GM10248 (cell line): ENCODE measurements at regions not wholly inside any gene's neighbourhood (a gene's known extent, or its start where the extent isn't known, plus 50 kb on each side); places are given as distances from the start of the nearest gene placed in this dataset.

ENCODE experiments used
- CTCF ChIA-PET: fragments of 300-600 bp; sonication (Branson Sonifier 250); formaldehyde crosslinking; extraction: SDS; loops from one replicate; lab custom pipeline; 2021; ENCODE audit warnings: antibody characterized with exemption; lab: Yijun Ruan, JAX
- POLR2A ChIA-PET: fragments of 350-650 bp; sonication (Branson Sonifier 250); formaldehyde crosslinking; extraction: SDS; loops from one replicate; lab custom pipeline; 2020; ENCODE audit warnings: antibody characterized with exemption; lab: Yijun Ruan, JAX
- DNase-seq: peaks from one replicate; pipeline ENCODE4 v3.0.0; 2012; ENCODE audit errors: extremely low spot score
- TF ChIP-seq, protein P1 (sequence below): IDR thresholded peaks from 2 replicates; pipeline ENCODE4 v1.5.1; 2012; ENCODE audit warnings: mild to moderate bottlenecking, low read depth; ENCODE audit errors: extremely low read depth, missing control alignments, control extremely low read depth

- CTCF ChIA-PET: no interaction called here
- POLR2A ChIA-PET: no interaction called here
Observed at GRCh38 chr19:23523863-23524262, 128.6 kb upstream of the ZNF91 start.

DNA sequence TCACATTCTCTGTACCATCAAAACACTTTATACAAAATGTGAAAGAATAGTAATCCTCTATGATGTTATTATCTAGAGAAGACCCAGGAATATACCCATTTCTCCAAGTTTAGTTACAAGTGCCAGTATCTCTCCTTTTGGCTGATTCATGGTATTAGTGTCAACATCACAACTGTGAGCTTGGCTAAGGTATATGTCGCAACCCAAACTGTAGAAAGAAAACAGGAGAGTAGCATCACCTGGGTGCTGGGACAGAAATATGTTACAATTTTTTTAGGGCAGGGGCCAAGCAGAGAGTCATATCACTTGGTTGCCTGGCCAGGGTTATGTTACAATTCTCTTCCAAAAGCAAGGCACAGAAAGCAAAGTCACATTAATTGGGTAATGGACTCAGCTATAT is 127.2 kb upstream of the ZNF91 start:
- POLR2A ChIA-PET: no interaction called here
- no peak for DNase-seq
- TF ChIP-seq, protein P1, sequence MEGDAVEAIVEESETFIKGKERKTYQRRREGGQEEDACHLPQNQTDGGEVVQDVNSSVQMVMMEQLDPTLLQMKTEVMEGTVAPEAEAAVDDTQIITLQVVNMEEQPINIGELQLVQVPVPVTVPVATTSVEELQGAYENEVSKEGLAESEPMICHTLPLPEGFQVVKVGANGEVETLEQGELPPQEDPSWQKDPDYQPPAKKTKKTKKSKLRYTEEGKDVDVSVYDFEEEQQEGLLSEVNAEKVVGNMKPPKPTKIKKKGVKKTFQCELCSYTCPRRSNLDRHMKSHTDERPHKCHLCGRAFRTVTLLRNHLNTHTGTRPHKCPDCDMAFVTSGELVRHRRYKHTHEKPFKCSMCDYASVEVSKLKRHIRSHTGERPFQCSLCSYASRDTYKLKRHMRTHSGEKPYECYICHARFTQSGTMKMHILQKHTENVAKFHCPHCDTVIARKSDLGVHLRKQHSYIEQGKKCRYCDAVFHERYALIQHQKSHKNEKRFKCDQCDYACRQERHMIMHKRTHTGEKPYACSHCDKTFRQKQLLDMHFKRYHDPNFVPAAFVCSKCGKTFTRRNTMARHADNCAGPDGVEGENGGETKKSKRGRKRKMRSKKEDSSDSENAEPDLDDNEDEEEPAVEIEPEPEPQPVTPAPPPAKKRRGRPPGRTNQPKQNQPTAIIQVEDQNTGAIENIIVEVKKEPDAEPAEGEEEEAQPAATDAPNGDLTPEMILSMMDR: no peak
- CTCF ChIA-PET: no interaction called here

More at GRCh38 chr19:23523863-23524262, 128.6 kb upstream of the ZNF91 start:
- TF ChIP-seq, protein P1: no peak
- DNase-seq: no peak

- TF ChIP-seq, protein P1: no peak
- ChIA-PET CTCF (no interaction called here), POLR2A (no interaction called here)
- no peak for DNase-seq
Observed at GRCh38 chr19:23521471-23521870, 126.2 kb upstream of the ZNF91 start.

DNA sequence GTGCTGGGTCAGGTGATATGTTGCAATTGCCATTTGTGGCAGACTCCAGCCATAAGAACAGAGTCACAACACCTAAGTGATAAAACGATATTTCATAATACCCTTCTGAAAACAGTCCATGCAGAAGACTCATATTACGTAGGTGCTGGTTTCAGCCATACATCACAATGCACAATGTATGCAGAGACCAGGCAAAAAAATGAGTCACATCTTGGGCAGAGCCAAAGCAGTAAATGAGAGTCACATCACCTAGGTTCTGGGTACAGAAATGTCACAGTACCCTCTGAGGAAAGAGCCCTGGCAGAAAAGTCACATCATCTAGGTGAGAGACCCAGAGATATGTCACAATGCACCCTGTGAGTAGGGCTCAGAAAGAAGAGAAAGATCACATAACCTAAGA is 125.2 kb upstream of the ZNF91 start:
- ChIA-PET CTCF (no interaction called here), POLR2A (no interaction called here)
- DNase-seq: no peak
- TF ChIP-seq, protein P1: no peak

DNA sequence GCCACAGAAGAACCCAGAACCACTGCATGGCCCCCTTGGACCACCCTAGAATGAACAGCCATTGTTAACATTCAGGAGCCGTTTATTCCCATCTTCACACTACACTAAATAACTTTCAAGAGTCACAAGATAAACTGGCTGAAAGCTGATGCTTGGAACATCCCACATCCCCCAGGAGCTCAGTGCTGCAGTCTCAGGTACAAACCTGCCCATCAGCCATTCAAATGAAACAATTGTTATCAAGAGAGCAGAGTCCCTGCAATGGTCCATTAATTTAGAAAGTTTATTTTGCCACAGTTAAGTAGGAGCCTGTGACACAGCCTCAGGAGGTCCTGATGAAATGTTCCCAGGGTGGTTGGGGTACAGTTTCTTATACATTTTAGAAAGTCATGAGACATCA is 123.8 kb upstream of the ZNF91 start:
- ChIA-PET CTCF (no interaction called here), POLR2A (no interaction called here)
- TF ChIP-seq, protein P1: no peak
- DNase-seq: no peak

DNA sequence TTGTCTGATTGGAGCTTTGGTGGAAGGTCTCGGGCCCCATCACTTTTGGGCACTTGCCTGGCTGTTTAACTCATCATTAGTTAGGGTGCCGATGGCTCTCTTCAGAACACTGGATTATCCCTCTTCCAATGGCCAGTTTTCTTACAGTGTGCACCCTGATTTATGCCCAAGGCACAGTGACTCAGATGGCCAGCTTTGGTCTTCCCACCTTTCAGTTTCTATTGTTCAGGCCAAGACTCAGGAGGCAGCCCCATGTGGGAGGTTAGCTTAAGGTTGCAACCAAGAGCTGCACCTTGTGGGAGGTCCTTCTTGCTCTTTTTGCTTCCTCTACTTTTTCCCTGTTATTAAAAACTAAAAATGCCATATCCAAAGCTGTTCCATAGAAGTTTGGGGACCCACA is 121.0 kb upstream of the ZNF91 start:
- POLR2A ChIA-PET: no interaction called here
- CTCF ChIA-PET: no interaction called here
- TF ChIP-seq, protein P1: no peak

GRCh38 chr19:23515551-23515950 is 120.3 kb upstream of the ZNF91 start:
- TF ChIP-seq, protein P1: no peak
- CTCF ChIA-PET: no interaction called here
- POLR2A ChIA-PET: no interaction called here
- no peak for DNase-seq

More for the DNA sequence above, 121.0 kb upstream of the ZNF91 start:
- no peak for DNase-seq
